HG02759 (cell line): ENCODE measurements at regions not wholly inside any gene's neighbourhood (a gene's known extent, or its start where the extent isn't known, plus 50 kb on each side); places are given as distances from the start of the nearest gene placed in this dataset.

Experiments used
- ATAC-seq: cut with Tn5 transposase; IDR thresholded peaks from one replicate; pipeline ENCODE4 v1.9.1; 2021; ENCODE audit warnings: mild to moderate bottlenecking, moderate library complexity; ENCODE audit not compliant: unreplicated experiment

- ATAC-seq, result no peak
Measured at GRCh38 chr6:105967917-105968602, 118.1 kb upstream of the PRDM1 start.

GRCh38 chr6:105966481-105966880 lies 119.7 kb upstream of the PRDM1 start:
- ATAC-seq, result no peak

- ATAC-seq, result no peak
Measured at GRCh38 chr6:105964979-105965760, 121.0 kb upstream of the PRDM1 start.

- no peak for ATAC-seq
Measured at GRCh38 chr6:105954148-105954547, 132.0 kb upstream of the PRDM1 start.

GRCh38 chr6:105952772-105953690 lies 133.1 kb upstream of the PRDM1 start:
- ATAC-seq, result no peak

- no peak for ATAC-seq
Measured at GRCh38 chr6:105952326-105952725, 133.8 kb upstream of the PRDM1 start.

GRCh38 chr6:105951322-105951721 lies 134.8 kb upstream of the PRDM1 start:
- no peak for ATAC-seq

- ATAC-seq, result no peak
Measured at GRCh38 chr6:105949869-105950268, 136.3 kb upstream of the PRDM1 start.

- ATAC-seq, result no peak
Measured at GRCh38 chr6:105943514-105943913, 142.6 kb upstream of the PRDM1 start.

GRCh38 chr6:105941621-105942412 lies 144.3 kb upstream of the PRDM1 start:
- no peak for ATAC-seq

- ATAC-seq, result no peak
Measured at GRCh38 chr6:105940990-105941389, 145.1 kb upstream of the PRDM1 start.

GRCh38 chr6:105936972-105937371 lies 149.2 kb upstream of the PRDM1 start:
- no peak for ATAC-seq

- no peak for ATAC-seq
Measured at GRCh38 chr6:105935416-105935815, 150.7 kb upstream of the PRDM1 start.

GRCh38 chr6:105934708-105935107 lies 151.4 kb upstream of the PRDM1 start:
- no peak for ATAC-seq

- ATAC-seq, result no peak
Measured at GRCh38 chr6:105932440-105932839, 153.7 kb upstream of the PRDM1 start.

GRCh38 chr6:105929626-105930025 lies 156.5 kb upstream of the PRDM1 start:
- ATAC-seq, result no peak

- ATAC-seq, result no peak
Measured at GRCh38 chr6:105926318-105926717, 159.8 kb upstream of the PRDM1 start.

GRCh38 chr6:105925706-105926105 lies 160.4 kb upstream of the PRDM1 start:
- ATAC-seq, result no peak

- no peak for ATAC-seq
Measured at GRCh38 chr6:105921781-105922180, 164.4 kb upstream of the PRDM1 start.

- no peak for ATAC-seq
Measured at GRCh38 chr6:105920071-105920470, 166.1 kb upstream of the PRDM1 start.
